Testis (tissue), 2 donors: ENCODE measurements at regions not wholly inside any gene's neighbourhood (a gene's known extent, or its start where the extent isn't known, plus 50 kb on each side); places are given as distances from the start of the nearest gene placed in this dataset.

Experiments
- CTCF ChIP-seq, 3 experiments: fragments of 450-650 bp in 2 of 3; fragments of 200-600 bp in 1 of 3; sonication (generic) in 1 of 3; IDR thresholded peaks; one replicate each; pipeline ENCODE4 v1.5.1; 2016 to 2019; ENCODE audit warnings: antibody characterized with exemption in 3 of 3, mild to moderate bottlenecking in 2 of 3, moderate library complexity in 1 of 3
- POLR2A ChIP-seq: fragments of 450-650 bp; IDR thresholded peaks from one replicate; pipeline ENCODE4 v1.6.1; 2017; ENCODE audit warnings: antibody characterized with exemption, mild to moderate bottlenecking, moderate library complexity

GRCh38 chr2:43057742-43058725 lies 168.4 kb downstream of the ZFP36L2 start:
- no peak for TF ChIP-seq CTCF (IDR thresholded peaks at IDR 0.05)
- no peak for TF ChIP-seq POLR2A
